ENCODE measurements at regions not wholly inside any gene's neighbourhood (a gene's known extent, or its start where the extent isn't known, plus 50 kb on each side); places are given as distances from the start of the nearest gene placed in this dataset.

DNA sequence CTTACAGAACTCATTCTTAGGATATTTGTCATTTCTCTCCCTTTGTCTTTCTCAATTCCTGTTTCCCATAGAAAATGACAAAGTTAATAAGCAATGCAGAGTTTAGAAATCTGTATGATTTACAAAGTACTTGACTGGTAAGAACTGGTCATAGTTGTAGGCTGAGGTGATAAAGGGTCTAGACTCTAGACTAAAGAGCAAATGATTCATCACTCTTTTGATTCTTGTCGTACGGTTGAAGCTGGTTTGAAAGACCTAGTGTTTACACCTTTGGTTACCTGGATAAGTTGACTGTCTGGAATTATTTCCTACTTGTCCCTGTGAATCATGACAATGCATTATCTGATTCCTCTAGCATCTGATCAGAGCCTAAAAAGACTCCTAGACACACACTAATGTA is 58.9 kb upstream of the TP63 start:
- POLR2A ChIA-PET = no interaction called here
- TF ChIP-seq, protein P1, sequence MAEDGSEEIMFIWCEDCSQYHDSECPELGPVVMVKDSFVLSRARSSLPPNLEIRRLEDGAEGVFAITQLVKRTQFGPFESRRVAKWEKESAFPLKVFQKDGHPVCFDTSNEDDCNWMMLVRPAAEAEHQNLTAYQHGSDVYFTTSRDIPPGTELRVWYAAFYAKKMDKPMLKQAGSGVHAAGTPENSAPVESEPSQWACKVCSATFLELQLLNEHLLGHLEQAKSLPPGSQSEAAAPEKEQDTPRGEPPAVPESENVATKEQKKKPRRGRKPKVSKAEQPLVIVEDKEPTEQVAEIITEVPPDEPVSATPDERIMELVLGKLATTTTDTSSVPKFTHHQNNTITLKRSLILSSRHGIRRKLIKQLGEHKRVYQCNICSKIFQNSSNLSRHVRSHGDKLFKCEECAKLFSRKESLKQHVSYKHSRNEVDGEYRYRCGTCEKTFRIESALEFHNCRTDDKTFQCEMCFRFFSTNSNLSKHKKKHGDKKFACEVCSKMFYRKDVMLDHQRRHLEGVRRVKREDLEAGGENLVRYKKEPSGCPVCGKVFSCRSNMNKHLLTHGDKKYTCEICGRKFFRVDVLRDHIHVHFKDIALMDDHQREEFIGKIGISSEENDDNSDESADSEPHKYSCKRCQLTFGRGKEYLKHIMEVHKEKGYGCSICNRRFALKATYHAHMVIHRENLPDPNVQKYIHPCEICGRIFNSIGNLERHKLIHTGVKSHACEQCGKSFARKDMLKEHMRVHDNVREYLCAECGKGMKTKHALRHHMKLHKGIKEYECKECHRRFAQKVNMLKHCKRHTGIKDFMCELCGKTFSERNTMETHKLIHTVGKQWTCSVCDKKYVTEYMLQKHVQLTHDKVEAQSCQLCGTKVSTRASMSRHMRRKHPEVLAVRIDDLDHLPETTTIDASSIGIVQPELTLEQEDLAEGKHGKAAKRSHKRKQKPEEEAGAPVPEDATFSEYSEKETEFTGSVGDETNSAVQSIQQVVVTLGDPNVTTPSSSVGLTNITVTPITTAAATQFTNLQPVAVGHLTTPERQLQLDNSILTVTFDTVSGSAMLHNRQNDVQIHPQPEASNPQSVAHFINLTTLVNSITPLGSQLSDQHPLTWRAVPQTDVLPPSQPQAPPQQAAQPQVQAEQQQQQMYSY (CRISPR knock-in tag; IDR thresholded peaks at IDR 0.05) = no peak
- TF ChIP-seq HDAC6 (IDR thresholded peaks at IDR 0.05; ENCODE audit: unreplicated experiment) (no peak), BCL11A (IDR thresholded peaks at IDR 0.05; ENCODE audit: low read depth, low read length) (no peak), RB1 (IDR thresholded peaks at IDR 0.05; ENCODE audit: borderline replicate concordance) (no peak), HCFC1 (IDR thresholded peaks at IDR 0.05; ENCODE audit: low read length) (no peak), TCF7 (IDR thresholded peaks at IDR 0.05; ENCODE audit: borderline replicate concordance) (no peak), NR2C1 (IDR thresholded peaks at IDR 0.05) (no peak), ZZZ3 (IDR thresholded peaks at IDR 0.05; ENCODE audit: control insufficient read depth, insufficient read length, low read depth) (no peak), BHLHE40 (IDR thresholded peaks at IDR 0.05; ENCODE audit: borderline replicate concordance in 1 of 2, low read depth in 2 of 2, low read length in 1 of 2) (no peak), BRCA1 (IDR thresholded peaks at IDR 0.05; ENCODE audit: low read depth, low read length) (no peak)
- TF ChIP-seq, protein P2, sequence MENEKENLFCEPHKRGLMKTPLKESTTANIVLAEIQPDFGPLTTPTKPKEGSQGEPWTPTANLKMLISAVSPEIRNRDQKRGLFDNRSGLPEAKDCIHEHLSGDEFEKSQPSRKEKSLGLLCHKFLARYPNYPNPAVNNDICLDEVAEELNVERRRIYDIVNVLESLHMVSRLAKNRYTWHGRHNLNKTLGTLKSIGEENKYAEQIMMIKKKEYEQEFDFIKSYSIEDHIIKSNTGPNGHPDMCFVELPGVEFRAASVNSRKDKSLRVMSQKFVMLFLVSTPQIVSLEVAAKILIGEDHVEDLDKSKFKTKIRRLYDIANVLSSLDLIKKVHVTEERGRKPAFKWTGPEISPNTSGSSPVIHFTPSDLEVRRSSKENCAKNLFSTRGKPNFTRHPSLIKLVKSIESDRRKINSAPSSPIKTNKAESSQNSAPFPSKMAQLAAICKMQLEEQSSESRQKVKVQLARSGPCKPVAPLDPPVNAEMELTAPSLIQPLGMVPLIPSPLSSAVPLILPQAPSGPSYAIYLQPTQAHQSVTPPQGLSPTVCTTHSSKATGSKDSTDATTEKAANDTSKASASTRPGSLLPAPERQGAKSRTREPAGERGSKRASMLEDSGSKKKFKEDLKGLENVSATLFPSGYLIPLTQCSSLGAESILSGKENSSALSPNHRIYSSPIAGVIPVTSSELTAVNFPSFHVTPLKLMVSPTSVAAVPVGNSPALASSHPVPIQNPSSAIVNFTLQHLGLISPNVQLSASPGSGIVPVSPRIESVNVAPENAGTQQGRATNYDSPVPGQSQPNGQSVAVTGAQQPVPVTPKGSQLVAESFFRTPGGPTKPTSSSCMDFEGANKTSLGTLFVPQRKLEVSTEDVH (IDR thresholded peaks at IDR 0.05; ENCODE audit: low read depth, partially characterized antibody) = no peak
- TF ChIP-seq, protein P3, sequence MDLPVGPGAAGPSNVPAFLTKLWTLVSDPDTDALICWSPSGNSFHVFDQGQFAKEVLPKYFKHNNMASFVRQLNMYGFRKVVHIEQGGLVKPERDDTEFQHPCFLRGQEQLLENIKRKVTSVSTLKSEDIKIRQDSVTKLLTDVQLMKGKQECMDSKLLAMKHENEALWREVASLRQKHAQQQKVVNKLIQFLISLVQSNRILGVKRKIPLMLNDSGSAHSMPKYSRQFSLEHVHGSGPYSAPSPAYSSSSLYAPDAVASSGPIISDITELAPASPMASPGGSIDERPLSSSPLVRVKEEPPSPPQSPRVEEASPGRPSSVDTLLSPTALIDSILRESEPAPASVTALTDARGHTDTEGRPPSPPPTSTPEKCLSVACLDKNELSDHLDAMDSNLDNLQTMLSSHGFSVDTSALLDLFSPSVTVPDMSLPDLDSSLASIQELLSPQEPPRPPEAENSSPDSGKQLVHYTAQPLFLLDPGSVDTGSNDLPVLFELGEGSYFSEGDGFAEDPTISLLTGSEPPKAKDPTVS (IDR thresholded peaks at IDR 0.05; ENCODE audit: low read depth, low read length) = no peak
- TF ChIP-seq, protein P4, sequence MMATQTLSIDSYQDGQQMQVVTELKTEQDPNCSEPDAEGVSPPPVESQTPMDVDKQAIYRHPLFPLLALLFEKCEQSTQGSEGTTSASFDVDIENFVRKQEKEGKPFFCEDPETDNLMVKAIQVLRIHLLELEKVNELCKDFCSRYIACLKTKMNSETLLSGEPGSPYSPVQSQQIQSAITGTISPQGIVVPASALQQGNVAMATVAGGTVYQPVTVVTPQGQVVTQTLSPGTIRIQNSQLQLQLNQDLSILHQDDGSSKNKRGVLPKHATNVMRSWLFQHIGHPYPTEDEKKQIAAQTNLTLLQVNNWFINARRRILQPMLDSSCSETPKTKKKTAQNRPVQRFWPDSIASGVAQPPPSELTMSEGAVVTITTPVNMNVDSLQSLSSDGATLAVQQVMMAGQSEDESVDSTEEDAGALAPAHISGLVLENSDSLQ (IDR thresholded peaks at IDR 0.05) = no peak
- TF ChIP-seq, protein P5, sequence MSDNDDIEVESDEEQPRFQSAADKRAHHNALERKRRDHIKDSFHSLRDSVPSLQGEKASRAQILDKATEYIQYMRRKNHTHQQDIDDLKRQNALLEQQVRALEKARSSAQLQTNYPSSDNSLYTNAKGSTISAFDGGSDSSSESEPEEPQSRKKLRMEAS (IDR thresholded peaks at IDR 0.05; ENCODE audit: low read depth, low read length) = no peak

More for the DNA sequence above, 58.9 kb upstream of the TP63 start:
- ChIA-PET CTCF (interaction anchor here (0.9 to 3.0 kb wide), 5 partner anchors 9 to 60 kb away, joined by 3 to 11 read pairs (median 4); no protein-coding TSS in a partner anchor), SMC1A (ENCODE audit: uncharacterized antibody, unreplicated experiment) (interaction anchor here (0.8 to 6.7 kb wide), 6 partner anchors 13 to 178 kb away, joined by 3 to 58 read pairs (median 5); no protein-coding TSS in a partner anchor), RAD21 (ENCODE audit: unreplicated experiment) (interaction anchor here (0.6 to 1.9 kb wide), 6 partner anchors 9 to 332 kb away, joined by 3 to 8 read pairs (median 3); partner anchors contain the start of gene TP63)
- Histone ChIP-seq H3K4me3 (no peak overlapping the region), H3K27me3 (replicated peaks in 1 of 2; ENCODE audit: control insufficient read depth in 2 of 2, insufficient read depth in 2 of 2, low read length in 1 of 2) (no peaks in the 10 kb centered on the region), H3K4me1 (ENCODE audit: control insufficient read depth, insufficient read depth, low read length) (peaks cover 43% of the 10 kb centered on the region), H3K36me3 (ENCODE audit: control insufficient read depth in 2 of 2, insufficient read depth in 2 of 2, low read length in 1 of 2) (no peaks in the 10 kb centered on the region), H3K79me2 (ENCODE audit: control insufficient read depth, insufficient read depth, low read length) (no peaks in the 10 kb centered on the region), H3K4me2 (ENCODE audit: control insufficient read depth, insufficient read depth) (peak overlapping the region; percentile 65), H2AFZ (ENCODE audit: control insufficient read depth, low read depth, low read length) (peak overlapping the region; percentile 56), H3K9ac (ENCODE audit: control insufficient read depth, insufficient read depth, low read length) (no peak overlapping the region), H3K27ac (ENCODE audit: control insufficient read depth, insufficient read depth) (peak overlapping the region; percentile 71), H3K9me3 (replicated peaks; ENCODE audit: control insufficient read depth, insufficient read depth, low read length) (no peaks in the 10 kb centered on the region; the same call in 2 of the 3 replicates), H4K20me1 (ENCODE audit: control insufficient read depth, insufficient read depth) (no peaks in the 10 kb centered on the region)
- peak; percentile 27 for FAIRE-seq
- in situ Hi-C loops (cut with MboI) = no loop called here
- no peak for DNase-seq (ENCODE audit: low read depth, low spot score)
- no TSS peak for BruUV-seq (replicated peaks)
- 4% methylated on average over 2 of the region's 2 CpGs for WGBS (ENCODE audit: insufficient coverage, insufficient replicate concordance, low lambda C conversion rate, missing lambda C conversion rate)
- peak; percentile 36 for ATAC-seq
- intact Hi-C loops (cut with micrococcal nuclease; ENCODE audit: unreplicated experiment) = loop anchor here (5.0 kb wide), 1 partner anchor 165 kb away; no protein-coding TSS in a partner anchor

Measured in GM12878 (cell line).